Smooth muscle cell (in vitro differentiated cells): ENCODE measurements at regions not wholly inside any gene's neighbourhood (a gene's known extent, or its start where the extent isn't known, plus 50 kb on each side); places are given as distances from the start of the nearest gene placed in this dataset.

Experiments used
- DNase-seq: peaks from one replicate; lab custom pipeline; 2025; ENCODE audit not compliant: unreplicated experiment; lab: John Stamatoyannopoulos, UW
- H2AFZ ChIP-seq: fragments of 200-600 bp; sonication (generic); 2 replicates; pipeline ENCODE4 v1.6.0; 2016; ENCODE audit warnings: antibody characterized with exemption, low read depth, mild to moderate bottlenecking
- H3F3A ChIP-seq: fragments of 200-600 bp; sonication (generic); 2 replicates; pipeline ENCODE4 v1.6.0; 2017; ENCODE audit warnings: antibody characterized with exemption, low read depth
- H3K27ac ChIP-seq: fragments of 200-600 bp; sonication (generic); 2 replicates; pipeline ENCODE4 v1.5.1; 2016; ENCODE audit warnings: low read depth, mild to moderate bottlenecking
- H3K27me3 ChIP-seq: fragments of 200-600 bp; sonication (generic); 2 replicates; pipeline ENCODE4 v1.6.1; 2016; ENCODE audit warnings: low read depth, mild to moderate bottlenecking
- H3K36me3 ChIP-seq: fragments of 200-600 bp; sonication (generic); 2 replicates; pipeline ENCODE4 v1.5.1; 2016; ENCODE audit warnings: low read depth
- H3K4me1 ChIP-seq: fragments of 200-600 bp; sonication (generic); 2 replicates; pipeline ENCODE4 v1.5.1; 2016; ENCODE audit warnings: low read depth
- H3K4me2 ChIP-seq: fragments of 200-600 bp; sonication (generic); 2 replicates; pipeline ENCODE4 v1.6.0; 2016; ENCODE audit warnings: mild to moderate bottlenecking
- H3K4me3 ChIP-seq: fragments of 200-600 bp; sonication (generic); 2 replicates; pipeline ENCODE4 v1.5.1; 2016; ENCODE audit warnings: mild to moderate bottlenecking
- H3K79me2 ChIP-seq: fragments of 200-600 bp; sonication (generic); 2 replicates; pipeline ENCODE4 v1.6.0; 2016; ENCODE audit warnings: low read depth, mild to moderate bottlenecking
- H3K9ac ChIP-seq: fragments of 200-600 bp; sonication (generic); 2 replicates; pipeline ENCODE4 v1.6.0; 2016; ENCODE audit warnings: low read depth
- H3K9me3 ChIP-seq: fragments of 200-600 bp; sonication (generic); replicated peaks from 2 replicates; pipeline ENCODE4 v1.5.1; 2016; ENCODE audit warnings: low read depth
- H4K20me1 ChIP-seq: fragments of 200-600 bp; sonication (generic); 2 replicates; pipeline ENCODE4 v1.6.0; 2016; ENCODE audit warnings: low read depth
- WGBS: methylation state at CpG from one replicate; pipeline ENCODE4 v1.1.7; 2016; ENCODE audit warnings: low lambda C conversion rate; 5-methylcytosine and 5-hydroxymethylcytosine counted together
- TF ChIP-seq, protein P1 (sequence below): fragments of 200-600 bp; sonication (generic); IDR thresholded peaks from 2 replicates; pipeline ENCODE4 v1.5.1; 2017; ENCODE audit warnings: borderline replicate concordance, mild to moderate bottlenecking, antibody characterized with exemption; ENCODE audit not compliant: insufficient read depth, poor library complexity, severe bottlenecking

GRCh38 chr1:58084266-58084665, 462.3 kb downstream of the OMA1 start:
- Histone ChIP-seq H4K20me1 (no peaks in the 10 kb centered on the region), H3F3A (no peaks in the 10 kb centered on the region), H3K9ac (no peak overlapping the region), H3K79me2 (no peaks in the 10 kb centered on the region), H3K36me3 (no peaks in the 10 kb centered on the region), H3K4me3 (no peak overlapping the region), H3K27ac (no peak overlapping the region), H3K4me2 (no peak overlapping the region), H2AFZ (no peak overlapping the region), H3K27me3 (no peaks in the 10 kb centered on the region), H3K4me1 (peaks cover 5% of the 10 kb centered on the region), H3K9me3 (no peaks in the 10 kb centered on the region)
- TF ChIP-seq, protein P1, sequence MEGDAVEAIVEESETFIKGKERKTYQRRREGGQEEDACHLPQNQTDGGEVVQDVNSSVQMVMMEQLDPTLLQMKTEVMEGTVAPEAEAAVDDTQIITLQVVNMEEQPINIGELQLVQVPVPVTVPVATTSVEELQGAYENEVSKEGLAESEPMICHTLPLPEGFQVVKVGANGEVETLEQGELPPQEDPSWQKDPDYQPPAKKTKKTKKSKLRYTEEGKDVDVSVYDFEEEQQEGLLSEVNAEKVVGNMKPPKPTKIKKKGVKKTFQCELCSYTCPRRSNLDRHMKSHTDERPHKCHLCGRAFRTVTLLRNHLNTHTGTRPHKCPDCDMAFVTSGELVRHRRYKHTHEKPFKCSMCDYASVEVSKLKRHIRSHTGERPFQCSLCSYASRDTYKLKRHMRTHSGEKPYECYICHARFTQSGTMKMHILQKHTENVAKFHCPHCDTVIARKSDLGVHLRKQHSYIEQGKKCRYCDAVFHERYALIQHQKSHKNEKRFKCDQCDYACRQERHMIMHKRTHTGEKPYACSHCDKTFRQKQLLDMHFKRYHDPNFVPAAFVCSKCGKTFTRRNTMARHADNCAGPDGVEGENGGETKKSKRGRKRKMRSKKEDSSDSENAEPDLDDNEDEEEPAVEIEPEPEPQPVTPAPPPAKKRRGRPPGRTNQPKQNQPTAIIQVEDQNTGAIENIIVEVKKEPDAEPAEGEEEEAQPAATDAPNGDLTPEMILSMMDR = no peak
- DNase-seq = no peak
- 76% methylated on average over 3 of the region's 3 CpGs for WGBS

DNA sequence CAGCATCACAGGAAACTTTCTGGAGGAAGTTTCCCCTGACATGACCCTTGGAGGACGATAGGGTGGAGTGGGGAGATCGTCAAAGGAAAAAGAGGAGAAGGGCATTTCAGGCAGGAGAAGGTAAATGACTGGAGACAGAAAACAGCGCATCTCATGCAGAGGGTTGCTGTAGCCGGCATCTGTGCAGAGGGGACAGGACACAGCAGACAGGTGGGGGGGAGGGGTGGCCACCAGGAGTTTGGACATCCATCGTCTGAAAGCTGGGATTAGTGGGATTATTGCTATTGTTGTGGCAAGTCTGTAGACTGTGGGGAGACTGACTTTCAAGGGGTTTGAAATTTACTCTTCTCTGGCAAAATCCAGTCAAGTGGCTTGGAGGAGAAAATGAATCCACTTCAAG, 463.9 kb downstream of the OMA1 start:
- H3K27ac ChIP-seq = no peak overlapping the region
- H2AFZ ChIP-seq = no peak overlapping the region
- no peaks in the 10 kb centered on the region for H3K79me2 ChIP-seq
- no peaks in the 10 kb centered on the region for H4K20me1 ChIP-seq
- peaks cover 5% of the 10 kb centered on the region for H3K4me1 ChIP-seq
- H3K4me2 ChIP-seq = no peak overlapping the region
- 78% methylated on average over 5 of the region's 5 CpGs for WGBS
- no peaks in the 10 kb centered on the region for H3K9me3 ChIP-seq
- H3F3A ChIP-seq = no peaks in the 10 kb centered on the region
- peaks cover 3% of the 10 kb centered on the region for H3K27me3 ChIP-seq
- H3K36me3 ChIP-seq = no peaks in the 10 kb centered on the region
- no peak overlapping the region for H3K9ac ChIP-seq
- no peak for DNase-seq
- H3K4me3 ChIP-seq = no peak overlapping the region
- TF ChIP-seq, protein P1 = no peak

DNA sequence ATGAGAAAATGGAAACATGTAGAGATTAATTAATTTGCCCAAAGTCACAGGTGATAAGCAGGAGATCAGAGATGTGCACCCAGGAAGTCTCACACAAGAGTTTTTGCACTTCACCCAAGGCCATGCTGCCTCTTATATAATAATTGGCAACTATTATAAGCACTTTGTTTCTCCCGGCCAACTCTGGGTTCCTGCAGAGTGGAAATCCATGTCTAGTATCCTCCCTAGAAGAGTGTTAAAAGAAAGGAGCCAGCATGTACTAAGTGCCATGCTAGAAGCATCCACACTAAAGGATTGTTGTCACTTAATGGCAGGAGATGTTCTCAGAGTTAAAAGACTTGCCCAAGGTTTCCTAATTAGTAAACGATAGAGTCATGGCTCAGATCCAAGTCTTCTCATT, 470.3 kb downstream of the OMA1 start:
- DNase-seq = no peak
- H3K27me3 ChIP-seq = peaks cover 7% of the 10 kb centered on the region
- no peaks in the 10 kb centered on the region for H3K4me1 ChIP-seq
- H3K27ac ChIP-seq = no peak overlapping the region
- H3K4me3 ChIP-seq = no peak overlapping the region
- H3F3A ChIP-seq = no peaks in the 10 kb centered on the region
- H3K36me3 ChIP-seq = no peaks in the 10 kb centered on the region
- TF ChIP-seq, protein P1 = no peak
- H3K79me2 ChIP-seq = no peaks in the 10 kb centered on the region
- H4K20me1 ChIP-seq = no peaks in the 10 kb centered on the region
- H2AFZ ChIP-seq = no peak overlapping the region
- H3K9me3 ChIP-seq = no peaks in the 10 kb centered on the region
- H3K4me2 ChIP-seq = no peak overlapping the region
- 85% methylated on average over 2 of the region's 2 CpGs for WGBS
- no peak overlapping the region for H3K9ac ChIP-seq

DNA sequence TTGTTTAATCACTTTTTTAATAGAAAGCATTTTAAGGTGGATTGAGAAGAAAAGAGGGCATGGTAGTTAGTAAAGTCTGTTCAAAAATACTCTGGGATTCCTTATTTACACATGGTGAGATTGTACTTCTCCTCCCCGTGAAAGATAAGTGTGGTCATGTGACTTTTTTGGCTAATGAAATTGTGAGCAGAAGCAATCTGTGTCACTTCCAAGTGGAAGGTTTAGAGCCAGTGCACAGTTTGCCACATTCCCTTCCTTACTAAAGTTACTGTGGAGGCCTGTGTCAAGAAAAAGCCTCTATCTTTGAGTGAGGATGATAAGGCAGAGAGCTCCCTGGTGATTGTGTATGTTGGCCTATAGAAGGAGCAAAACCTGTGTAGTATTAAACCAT, 471.3 kb downstream of the OMA1 start:
- H3F3A ChIP-seq = no peaks in the 10 kb centered on the region
- H3K4me1 ChIP-seq = no peaks in the 10 kb centered on the region
- TF ChIP-seq, protein P1 = no peak
- H3K9ac ChIP-seq = no peak overlapping the region
- DNase-seq = no peak
- no peak overlapping the region for H3K4me2 ChIP-seq
- no peaks in the 10 kb centered on the region for H3K79me2 ChIP-seq
- 32% methylated on average over 1 of the region's 1 CpG for WGBS
- H4K20me1 ChIP-seq = no peaks in the 10 kb centered on the region
- H3K36me3 ChIP-seq = no peaks in the 10 kb centered on the region
- no peak overlapping the region for H3K27ac ChIP-seq
- peaks cover 7% of the 10 kb centered on the region for H3K27me3 ChIP-seq
- no peaks in the 10 kb centered on the region for H3K9me3 ChIP-seq
- no peak overlapping the region for H2AFZ ChIP-seq
- no peak overlapping the region for H3K4me3 ChIP-seq
